ENCODE measurements at regions not wholly inside any gene's neighbourhood (a gene's known extent, or its start where the extent isn't known, plus 50 kb on each side); places are given as distances from the start of the nearest gene placed in this dataset.

- DNase-seq (ENCODE audit: low spot score) = no peak
- in situ Hi-C loops (cut with MboI; ENCODE audit: low pct_unique_long_range_greater_than_20kb, low sequenced_read_pairs, unreplicated experiment) = loop anchor here (10.0 kb wide), 1 partner anchor 382 kb away; no protein-coding TSS in a partner anchor
- no peak for TF ChIP-seq CTCF (IDR thresholded peaks at IDR 0.05; ENCODE audit: extremely low read depth, insufficient read depth, missing control alignments)
Measured at GRCh38 chr16:55943267-55943666, 68.1 kb upstream of the CES5A start.

DNA sequence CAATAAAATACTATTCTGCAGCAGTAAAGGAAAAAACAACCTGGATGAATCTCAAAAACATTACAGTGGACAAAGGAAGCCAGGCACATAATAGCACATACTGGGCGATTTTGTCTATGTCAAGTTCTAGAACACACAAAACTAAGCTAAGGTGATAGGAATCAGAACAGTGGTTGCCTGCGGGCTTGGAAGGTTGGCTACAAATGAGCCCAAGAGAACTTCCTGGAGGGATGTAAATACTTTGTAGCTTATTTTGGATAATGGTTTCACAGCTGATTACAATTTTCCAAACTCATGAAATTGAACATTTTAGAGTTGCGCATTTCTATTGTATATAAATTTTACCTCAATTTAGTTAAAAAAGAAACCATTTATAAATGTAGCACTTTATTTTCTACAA lies 67.6 kb upstream of the CES5A start:
- no peak for TF ChIP-seq CTCF (IDR thresholded peaks at IDR 0.05; ENCODE audit: extremely low read depth, insufficient read depth, missing control alignments)
- DNase-seq (ENCODE audit: low spot score) = no peak
- in situ Hi-C loops (cut with MboI; ENCODE audit: low pct_unique_long_range_greater_than_20kb, low sequenced_read_pairs, unreplicated experiment) = loop anchor here (10.0 kb wide), 1 partner anchor 382 kb away; no protein-coding TSS in a partner anchor

GRCh38 chr16:55941552-55941951 lies 66.4 kb upstream of the CES5A start:
- in situ Hi-C loops (cut with MboI; ENCODE audit: low pct_unique_long_range_greater_than_20kb, low sequenced_read_pairs, unreplicated experiment) = loop anchor here (10.0 kb wide), 1 partner anchor 383 kb away; no protein-coding TSS in a partner anchor
- no peak for TF ChIP-seq CTCF (IDR thresholded peaks at IDR 0.05; ENCODE audit: extremely low read depth, insufficient read depth, missing control alignments)
- DNase-seq (ENCODE audit: low spot score) = no peak

DNA sequence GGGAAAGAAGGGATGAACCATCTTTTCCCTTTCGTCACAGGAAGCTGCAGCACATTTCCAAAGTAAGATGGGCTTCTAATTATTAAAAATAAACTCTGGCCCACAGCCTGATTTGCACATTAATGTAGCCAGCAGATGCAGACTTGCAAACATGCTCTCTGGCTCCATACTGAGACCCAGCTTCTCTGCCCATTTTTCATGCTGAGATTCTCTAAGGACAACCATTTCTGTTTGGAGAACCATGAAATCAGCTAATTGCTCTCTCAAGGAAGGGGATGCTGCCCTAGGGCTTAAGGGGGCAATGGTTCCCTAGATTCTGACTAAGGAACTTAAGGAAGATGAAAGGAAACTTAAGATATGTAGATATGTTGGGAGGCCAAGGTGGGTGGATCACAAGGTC lies 63.0 kb upstream of the CES5A start:
- no peak for DNase-seq (ENCODE audit: low spot score)
- TF ChIP-seq CTCF (IDR thresholded peaks at IDR 0.05; ENCODE audit: extremely low read depth, insufficient read depth, missing control alignments) = no peak
- in situ Hi-C loops (cut with MboI; ENCODE audit: low pct_unique_long_range_greater_than_20kb, low sequenced_read_pairs, unreplicated experiment) = no loop called here

DNA sequence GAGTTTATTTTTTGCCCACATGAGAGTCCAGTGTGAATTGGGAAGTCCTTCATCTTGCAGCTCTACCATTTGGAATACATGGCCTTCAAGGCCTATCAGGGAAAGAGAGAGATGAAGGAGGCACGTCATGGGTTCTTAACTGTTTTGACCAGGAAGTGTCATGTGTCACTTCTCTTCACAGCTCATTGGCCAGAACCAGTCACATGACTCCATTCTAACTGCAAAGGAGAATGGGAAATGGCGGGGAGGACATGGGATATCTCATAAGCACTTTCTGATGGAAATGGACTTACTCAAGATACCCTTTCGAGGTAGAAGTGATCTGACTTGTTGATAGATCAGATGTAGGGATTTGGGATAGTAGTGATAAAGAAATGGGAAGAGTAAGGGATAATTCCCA lies 57.9 kb upstream of the CES5A start:
- no peak for DNase-seq (ENCODE audit: low spot score)
- TF ChIP-seq CTCF (IDR thresholded peaks at IDR 0.05; ENCODE audit: extremely low read depth, insufficient read depth, missing control alignments) = no peak
- in situ Hi-C loops (cut with MboI; ENCODE audit: low pct_unique_long_range_greater_than_20kb, low sequenced_read_pairs, unreplicated experiment) = no loop called here

DNA sequence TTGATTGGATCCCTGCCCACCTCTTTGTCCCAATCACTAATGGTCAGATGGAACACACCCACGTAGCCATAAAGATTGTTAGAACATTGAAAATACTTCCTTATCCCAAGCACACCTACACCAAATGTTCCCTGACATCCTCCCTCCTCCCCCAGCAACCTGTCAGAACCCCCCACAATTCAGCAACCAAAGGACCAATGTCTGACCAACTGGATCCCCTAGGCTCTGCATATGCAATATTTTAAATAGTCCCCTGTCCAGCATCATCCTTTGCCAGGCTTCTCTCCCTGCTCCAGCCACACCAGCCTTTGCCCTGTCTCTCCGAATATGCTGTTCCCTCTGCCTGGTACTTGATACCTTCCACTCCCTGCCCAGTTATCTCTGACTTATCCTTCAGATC lies 54.9 kb upstream of the CES5A start:
- no peak for TF ChIP-seq CTCF (IDR thresholded peaks at IDR 0.05; ENCODE audit: extremely low read depth, insufficient read depth, missing control alignments)
- DNase-seq (ENCODE audit: low spot score) = no peak
- in situ Hi-C loops (cut with MboI; ENCODE audit: low pct_unique_long_range_greater_than_20kb, low sequenced_read_pairs, unreplicated experiment) = no loop called here

GRCh38 chr16:55929181-55929580 lies 54.0 kb upstream of the CES5A start:
- in situ Hi-C loops (cut with MboI; ENCODE audit: low pct_unique_long_range_greater_than_20kb, low sequenced_read_pairs, unreplicated experiment) = no loop called here
- no peak for DNase-seq (ENCODE audit: low spot score)
- TF ChIP-seq CTCF (IDR thresholded peaks at IDR 0.05; ENCODE audit: extremely low read depth, insufficient read depth, missing control alignments) = no peak

Data from GM13977 (cell line).